ENCODE measurements at regions not wholly inside any gene's neighbourhood (a gene's known extent, or its start where the extent isn't known, plus 50 kb on each side); places are given as distances from the start of the nearest gene placed in this dataset.

- TF ChIP-seq CTCF (IDR thresholded peaks at IDR 0.05; ENCODE audit: poor library complexity) (no peak), EZH2 (IDR thresholded peaks at IDR 0.05; ENCODE audit: borderline replicate concordance) (no peak), EZH2phosphoT487 (IDR thresholded peaks at IDR 0.05; ENCODE audit: low read depth, severe bottlenecking, unreplicated experiment) (no peak)
Measured at GRCh38 chr3:89692601-89693000, 585.2 kb downstream of the EPHA3 start.

Measured in hepatocyte (in vitro differentiated cells).